ENCODE measurements at regions not wholly inside any gene's neighbourhood (a gene's known extent, or its start where the extent isn't known, plus 50 kb on each side); places are given as distances from the start of the nearest gene placed in this dataset.

- DNase-seq (ENCODE audit: low spot score) = peak; percentile 42
These were observed 144.1 kb downstream of the MRPL14 start for GRCh38 chr6:43983191-43983590.

- peak; percentile 34 for DNase-seq (ENCODE audit: low spot score)
These were observed 145.1 kb downstream of the MRPL14 start for GRCh38 chr6:43982084-43982625.

- peak; percentile 34 for DNase-seq (ENCODE audit: low spot score)
These were observed 145.8 kb downstream of the MRPL14 start for GRCh38 chr6:43981363-43981990.

- DNase-seq (ENCODE audit: low spot score) = peak; percentile 52
These were observed 147.1 kb downstream of the MRPL14 start for GRCh38 chr6:43980004-43980795.

GRCh38 chr6:43979525-43979924 lies 147.7 kb downstream of the MRPL14 start:
- DNase-seq (ENCODE audit: low spot score) = no peak

GRCh38 chr6:43978473-43979346 lies 148.5 kb downstream of the MRPL14 start:
- peak; percentile 57 for DNase-seq (ENCODE audit: low spot score)

GRCh38 chr6:43977404-43978111 lies 149.7 kb downstream of the MRPL14 start:
- peak; percentile 63 for DNase-seq (ENCODE audit: low spot score)

GRCh38 chr6:43976706-43977403 lies 150.4 kb downstream of the MRPL14 start:
- no peak for DNase-seq (ENCODE audit: low spot score)

GRCh38 chr6:43974643-43975230 lies 152.5 kb downstream of the MRPL14 start:
- DNase-seq (ENCODE audit: low spot score) = no peak

- DNase-seq (ENCODE audit: low spot score) = no peak
These were observed 153.9 kb downstream of the MRPL14 start for GRCh38 chr6:43973357-43973756.

GRCh38 chr6:43972913-43973300 lies 154.3 kb downstream of the MRPL14 start:
- peak; percentile 86 for DNase-seq (ENCODE audit: low spot score)

- DNase-seq (ENCODE audit: low spot score) = peak; percentile 14
These were observed 154.9 kb downstream of the MRPL14 start for GRCh38 chr6:43972179-43972912.

- DNase-seq (ENCODE audit: low spot score) = no peak
These were observed 155.5 kb downstream of the MRPL14 start for GRCh38 chr6:43971776-43972126.

GRCh38 chr6:43970913-43971775 lies 156.1 kb downstream of the MRPL14 start:
- DNase-seq (ENCODE audit: low spot score) = peak; percentile 59

GRCh38 chr6:43970068-43970912 lies 157.0 kb downstream of the MRPL14 start:
- DNase-seq (ENCODE audit: low spot score) = peak; percentile 45

- DNase-seq (ENCODE audit: low spot score) = peak; percentile 62
These were observed 157.9 kb downstream of the MRPL14 start for GRCh38 chr6:43969158-43969981.

All from left forelimb (tissue), 1 donor.